Calu3 (cell line): ENCODE measurements at regions not wholly inside any gene's neighbourhood (a gene's known extent, or its start where the extent isn't known, plus 50 kb on each side); places are given as distances from the start of the nearest gene placed in this dataset.

Source experiments
- BruUV-seq: library from RNA; stranded (reverse); fragments of 400-500 nt; replicated peaks from 2 replicates; lab custom pipeline; 2021; lab: Mats Ljungman, UMichigan
- CTCF ChIA-PET: fragments of 300-600 bp; sonication (Branson Sonifier 250); formaldehyde crosslinking; loops from one replicate; lab custom pipeline; 2022; ENCODE audit warnings: antibody characterized with exemption; lab: Charles Lee
- DNase-seq: peaks from one replicate; pipeline ENCODE4 v3.0.0; 2022
- H3K27ac Mint-ChIP-seq: one replicate; pipeline ENCODE4 v1.8.0; 2022; ENCODE audit warnings: mixed read lengths; ENCODE audit not compliant: unreplicated experiment
- H3K27me3 Mint-ChIP-seq: one replicate; pipeline ENCODE4 v1.8.0; 2022; ENCODE audit warnings: mixed read lengths; ENCODE audit not compliant: unreplicated experiment
- H3K36me3 Mint-ChIP-seq: one replicate; pipeline ENCODE4 v1.8.0; 2022; ENCODE audit warnings: mild to moderate bottlenecking, moderate library complexity, mixed read lengths; ENCODE audit not compliant: insufficient read depth, unreplicated experiment
- H3K4me1 Mint-ChIP-seq: one replicate; pipeline ENCODE4 v1.8.0; 2022; ENCODE audit warnings: mild to moderate bottlenecking, low read depth, mixed read lengths; ENCODE audit not compliant: unreplicated experiment
- H3K4me3 Mint-ChIP-seq: one replicate; pipeline ENCODE4 v1.8.0; 2022; ENCODE audit warnings: mild to moderate bottlenecking, low read depth, moderate library complexity, mixed read lengths; ENCODE audit not compliant: unreplicated experiment
- H3K9me3 Mint-ChIP-seq: one replicate; pipeline ENCODE4 v1.8.0; 2022; ENCODE audit warnings: low read depth, mixed read lengths; ENCODE audit not compliant: unreplicated experiment
- CTCF ChIP-seq: fragments of 200-600 bp; IDR thresholded peaks from one replicate; pipeline ENCODE4 v1.8.0; 2022; ENCODE audit warnings: antibody characterized with exemption; ENCODE audit not compliant: unreplicated experiment
- intact Hi-C: fragments of 100-400 bp; cut with micrococcal nuclease; formaldehyde crosslinking; loops from one replicate; pipeline ENCODE4 v1.10.0; 2022; ENCODE audit not compliant: unreplicated experiment

- H3K27ac Mint-ChIP-seq, result no peak overlapping the region
- CTCF ChIA-PET, result no interaction called here
- no peak for DNase-seq
- H3K36me3 Mint-ChIP-seq, result no peaks in the 10 kb centered on the region
- H3K4me3 Mint-ChIP-seq, result no peak overlapping the region
- H3K27me3 Mint-ChIP-seq, result no peaks in the 10 kb centered on the region
- no peaks in the 10 kb centered on the region for H3K4me1 Mint-ChIP-seq
- intact Hi-C loops, result no loop called here
- no TSS peak for BruUV-seq
- no peak for TF ChIP-seq CTCF
- no peaks in the 10 kb centered on the region for H3K9me3 Mint-ChIP-seq
These were observed 151.8 kb upstream of the NABP1 start for GRCh38 chr2:191526091-191526490.

GRCh38 chr2:191526536-191526935 lies 151.4 kb upstream of the NABP1 start:
- intact Hi-C loops, result no loop called here

GRCh38 chr2:191526953-191527556 lies 150.9 kb upstream of the NABP1 start:
- BruUV-seq, result no TSS peak
- no peaks in the 10 kb centered on the region for H3K4me1 Mint-ChIP-seq
- H3K27me3 Mint-ChIP-seq, result no peaks in the 10 kb centered on the region
- no peaks in the 10 kb centered on the region for H3K9me3 Mint-ChIP-seq
- no peak overlapping the region for H3K27ac Mint-ChIP-seq
- TF ChIP-seq CTCF, result no peak
- no peak overlapping the region for H3K4me3 Mint-ChIP-seq
- DNase-seq, result no peak
- H3K36me3 Mint-ChIP-seq, result no peaks in the 10 kb centered on the region
- intact Hi-C loops, result no loop called here
- CTCF ChIA-PET, result no interaction called here

More at GRCh38 chr2:191526536-191526935, 151.4 kb upstream of the NABP1 start:
- Mint-ChIP-seq H3K27me3 (no peaks in the 10 kb centered on the region), H3K27ac (no peak overlapping the region), H3K36me3 (no peaks in the 10 kb centered on the region), H3K4me1 (no peaks in the 10 kb centered on the region), H3K9me3 (no peaks in the 10 kb centered on the region), H3K4me3 (no peak overlapping the region)
- BruUV-seq, result no TSS peak
- CTCF ChIA-PET, result no interaction called here
- no peak for DNase-seq
- TF ChIP-seq CTCF, result no peak

GRCh38 chr2:191530618-191531017 lies 147.3 kb upstream of the NABP1 start:
- CTCF ChIA-PET, result no interaction called here
- no TSS peak for BruUV-seq

More at GRCh38 chr2:191530618-191531017, 147.3 kb upstream of the NABP1 start:
- H3K9me3 Mint-ChIP-seq, result no peaks in the 10 kb centered on the region
- H3K4me1 Mint-ChIP-seq, result no peaks in the 10 kb centered on the region
- H3K27ac Mint-ChIP-seq, result no peak overlapping the region
- TF ChIP-seq CTCF, result no peak
- H3K4me3 Mint-ChIP-seq, result no peak overlapping the region
- H3K27me3 Mint-ChIP-seq, result no peaks in the 10 kb centered on the region
- intact Hi-C loops, result no loop called here
- no peaks in the 10 kb centered on the region for H3K36me3 Mint-ChIP-seq
- DNase-seq, result no peak
